Astrocyte of the spinal cord (primary cell): ENCODE measurements at regions not wholly inside any gene's neighbourhood (a gene's known extent, or its start where the extent isn't known, plus 50 kb on each side); places are given as distances from the start of the nearest gene placed in this dataset.
"Not testable (repeated sequence)": the region's sequence is repeated elsewhere in the genome, so short reads cannot be mapped to it uniquely, and the experiment has no call there.

Experiments used
- DNase-seq: peaks from one replicate; pipeline ENCODE4 v3.0.0; 2011; ENCODE audit warnings: low read depth, low spot score
- H3K4me3 ChIP-seq: 2 replicates; pipeline ENCODE4 v1.5.1; 2011; ENCODE audit warnings: low read depth, mild to moderate bottlenecking, low read length, moderate library complexity
- CTCF ChIP-seq: IDR thresholded peaks from 2 replicates; pipeline ENCODE4 v1.5.1; 2012; ENCODE audit warnings: low read depth, mild to moderate bottlenecking, low read length, inconsistent platforms
- in situ Hi-C: cut with HindIII; loops from 2 replicates; pipeline ENCODE4 v1.10.0; 2017; ENCODE audit warnings: low sequenced_read_pairs

DNA sequence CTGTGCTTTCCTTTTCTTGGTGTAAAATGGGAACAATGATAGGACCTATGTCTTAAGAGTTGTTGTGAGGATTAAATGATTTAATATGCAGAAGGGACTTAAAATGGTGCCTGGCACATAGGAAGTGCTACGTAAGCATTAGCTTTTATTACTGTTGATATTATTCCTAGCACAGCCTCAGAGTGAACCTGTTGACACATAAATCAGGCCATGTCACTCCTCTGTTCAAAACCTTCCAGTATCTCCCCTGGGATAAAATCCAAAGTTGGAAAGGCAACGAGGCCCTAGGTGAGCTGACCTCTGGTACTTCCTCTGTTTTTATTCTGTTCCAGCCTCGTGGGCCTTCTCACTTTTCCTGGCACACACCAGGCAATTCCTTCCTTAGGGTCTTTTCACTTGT, 108.8 kb upstream of the CADM1 start:
- H3K4me3 ChIP-seq = no peak overlapping the region
- in situ Hi-C loops = no loop called here
- TF ChIP-seq CTCF = no peak
- no peak for DNase-seq

DNA sequence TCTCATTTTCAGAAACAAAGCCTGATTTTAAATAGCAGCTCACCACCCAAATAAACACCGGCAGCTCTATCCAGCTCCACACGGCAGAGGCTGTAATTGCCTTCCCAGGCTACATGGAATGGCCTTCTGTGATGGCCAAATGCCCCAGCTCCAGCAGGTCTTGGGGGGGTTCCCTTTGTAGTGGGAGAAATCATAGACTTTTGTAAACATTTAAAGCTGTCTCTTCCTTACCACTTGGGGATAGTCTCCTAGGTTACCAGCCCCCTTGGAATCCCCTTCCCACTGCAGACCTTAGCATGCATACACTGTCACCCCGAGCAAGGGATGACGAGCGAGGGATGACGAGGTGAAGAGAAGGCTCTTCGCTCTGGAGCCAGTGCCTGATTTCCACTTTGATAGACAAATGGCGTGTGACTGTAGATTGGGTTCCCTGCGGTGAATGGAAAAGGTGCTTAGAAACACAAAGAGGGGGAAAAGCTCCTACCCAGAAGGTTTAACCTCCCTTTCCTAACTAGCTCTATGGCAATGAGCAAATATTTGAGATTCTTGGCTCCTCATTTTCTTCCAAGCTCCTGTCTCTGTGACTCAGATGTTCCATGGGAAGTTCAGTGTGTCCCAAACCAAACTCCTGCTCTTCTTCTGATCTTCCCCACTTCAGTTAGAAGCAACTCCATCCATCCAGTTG, 108.0 kb upstream of the CADM1 start:
- DNase-seq = no peak
- in situ Hi-C loops = no loop called here
- no peak for TF ChIP-seq CTCF
- no peak overlapping the region for H3K4me3 ChIP-seq

DNA sequence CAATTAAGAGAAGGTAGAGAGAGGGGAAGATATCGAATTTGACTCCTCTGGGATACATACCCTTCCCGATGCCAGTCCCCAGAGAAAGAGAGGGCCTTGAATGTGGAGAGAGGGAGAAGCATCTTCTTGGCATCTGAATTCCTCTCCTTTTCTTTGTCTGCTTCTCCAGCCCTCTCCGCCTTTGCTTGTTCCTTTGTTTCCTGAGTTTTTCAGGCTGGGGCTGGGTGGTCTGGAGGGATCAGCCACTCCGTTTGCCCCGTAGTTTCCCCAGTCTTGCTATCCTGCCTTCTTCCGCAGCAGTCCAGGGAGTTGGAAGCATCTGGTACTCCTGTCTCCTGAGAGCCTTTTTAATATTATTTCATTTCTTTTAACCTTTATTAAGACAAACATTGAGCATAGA, 107.1 kb upstream of the CADM1 start:
- in situ Hi-C loops = no loop called here
- H3K4me3 ChIP-seq = no peak overlapping the region
- DNase-seq = no peak
- TF ChIP-seq CTCF = no peak

DNA sequence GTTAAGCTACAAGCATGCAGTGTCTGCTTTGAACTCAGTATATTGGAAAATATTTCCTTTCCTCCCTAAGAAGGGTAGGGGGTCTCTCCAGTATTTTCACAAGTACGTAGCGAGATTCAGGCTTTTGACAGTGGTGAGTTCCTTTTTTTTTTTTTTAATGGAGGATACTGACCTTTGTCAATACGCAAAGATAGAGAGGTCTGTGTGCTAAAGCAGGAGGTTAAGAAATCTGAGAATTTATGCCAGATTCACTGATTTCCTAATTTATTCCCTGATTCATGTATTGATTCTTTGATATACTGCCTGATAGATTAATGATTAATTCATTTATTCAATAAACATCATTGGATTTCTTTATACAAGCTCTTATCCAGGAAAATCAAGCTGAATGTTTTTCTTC, 106.7 kb upstream of the CADM1 start:
- H3K4me3 ChIP-seq = no peak overlapping the region
- in situ Hi-C loops = no loop called here
- DNase-seq = no peak
- no peak for TF ChIP-seq CTCF

- in situ Hi-C loops = not testable (repeated sequence)
Measured at GRCh38 chr11:115610234-115610633, 106.0 kb upstream of the CADM1 start.

GRCh38 chr11:115608976-115609375, 104.8 kb upstream of the CADM1 start:
- in situ Hi-C loops = no loop called here
- no peak for DNase-seq
- no peak for TF ChIP-seq CTCF
- no peak overlapping the region for H3K4me3 ChIP-seq

More at GRCh38 chr11:115610234-115610633, 106.0 kb upstream of the CADM1 start:
- H3K4me3 ChIP-seq, DNase-seq: not testable (repeated sequence)

DNA sequence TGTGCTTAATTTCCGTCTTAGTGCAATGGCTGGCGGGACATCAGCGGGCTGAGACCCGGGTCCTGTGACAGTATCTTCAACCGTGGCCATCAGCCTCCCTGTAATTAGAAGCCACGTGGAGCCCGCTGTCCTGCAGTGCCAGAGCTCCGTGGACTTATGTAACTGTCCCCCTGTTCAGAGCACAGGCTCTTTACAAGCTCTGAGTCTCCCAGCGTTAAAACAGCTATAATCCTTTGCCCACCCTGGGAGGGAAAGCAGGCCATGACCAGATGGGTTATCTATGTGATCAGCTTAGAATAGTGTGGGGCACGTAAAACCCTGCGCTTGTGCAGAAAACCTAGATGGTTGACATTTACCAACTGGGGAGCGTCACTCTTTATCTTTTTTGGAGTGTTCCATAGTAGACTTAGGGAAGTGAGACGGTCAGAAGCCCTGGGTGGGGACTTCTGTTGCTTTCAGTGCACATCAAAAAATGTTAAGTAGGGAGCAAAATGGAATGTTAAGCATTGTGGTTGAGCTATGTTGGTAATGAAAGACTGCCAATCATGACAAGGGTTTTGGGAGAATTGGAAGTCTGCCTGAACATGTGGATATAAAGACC, 103.5 kb upstream of the CADM1 start:
- in situ Hi-C loops = no loop called here
- no peak for TF ChIP-seq CTCF
- DNase-seq = no peak
- no peak overlapping the region for H3K4me3 ChIP-seq
